MM.1S (cell line): ENCODE measurements at regions not wholly inside any gene's neighbourhood (a gene's known extent, or its start where the extent isn't known, plus 50 kb on each side); places are given as distances from the start of the nearest gene placed in this dataset.

Experiments used
- DNase-seq: peaks from one replicate; pipeline ENCODE4 v3.0.0-alpha.2; 2015
- H2AFZ ChIP-seq: fragments of 300-600 bp; sonication (generic); 2 replicates; pipeline ENCODE4 v1.6.0; 2016; ENCODE audit warnings: antibody characterized with exemption, low read length
- H3F3A ChIP-seq: fragments of 300-600 bp; sonication (generic); 2 replicates; pipeline ENCODE4 v1.6.1; 2016; ENCODE audit warnings: mild to moderate bottlenecking, antibody characterized with exemption, low read length, moderate library complexity, mixed read lengths; ENCODE audit not compliant: insufficient read depth
- H3K27ac ChIP-seq: fragments of 300-600 bp; sonication (generic); 2 replicates; pipeline ENCODE4 v1.5.1; 2016; ENCODE audit warnings: mild to moderate bottlenecking, low read length
- H3K27me3 ChIP-seq: fragments of 300-600 bp; sonication (generic); replicated peaks from 2 replicates; pipeline ENCODE4 v1.6.0; 2016; ENCODE audit warnings: low read length; ENCODE audit not compliant: insufficient read depth
- H3K36me3 ChIP-seq: fragments of 300-600 bp; sonication (generic); replicated peaks from 2 replicates; pipeline ENCODE4 v1.6.1; 2016; ENCODE audit warnings: mild to moderate bottlenecking, low read length, mixed read lengths; ENCODE audit not compliant: insufficient read depth
- H3K4me1 ChIP-seq: fragments of 300-600 bp; sonication (generic); 2 replicates; pipeline ENCODE4 v1.6.1; 2016; ENCODE audit warnings: low read length, mixed read lengths
- H3K4me2 ChIP-seq: fragments of 300-600 bp; sonication (generic); 2 replicates; pipeline ENCODE4 v1.6.0; 2016; ENCODE audit warnings: low read depth, low read length
- H3K4me3 ChIP-seq: fragments of 300-600 bp; sonication (generic); 2 replicates; pipeline ENCODE4 v1.5.1; 2016; ENCODE audit warnings: low read length, mixed read lengths
- H3K79me2 ChIP-seq: fragments of 300-600 bp; sonication (generic); 2 replicates; pipeline ENCODE4 v1.6.1; 2016; ENCODE audit warnings: mixed run types, low read length, mixed read lengths
- H3K9ac ChIP-seq: fragments of 300-600 bp; sonication (generic); 2 replicates; pipeline ENCODE4 v1.6.1; 2016; ENCODE audit warnings: low read length, mixed read lengths
- H3K9me2 ChIP-seq: fragments of 300-600 bp; sonication (generic); replicated peaks from 2 replicates; pipeline ENCODE4 v1.6.1; 2016; ENCODE audit warnings: mild to moderate bottlenecking, low read length, mixed read lengths; ENCODE audit not compliant: insufficient read depth
- H3K9me3 ChIP-seq: fragments of 300-600 bp; sonication (generic); replicated peaks from 2 replicates; pipeline ENCODE4 v1.6.1; 2016; ENCODE audit warnings: mild to moderate bottlenecking, low read length, mixed read lengths; ENCODE audit not compliant: insufficient read depth
- H4K20me1 ChIP-seq: fragments of 300-600 bp; sonication (generic); 2 replicates; pipeline ENCODE4 v1.6.1; 2016; ENCODE audit warnings: mild to moderate bottlenecking, low read length, moderate library complexity, mixed read lengths; ENCODE audit not compliant: insufficient read depth
- EZH2 ChIP-seq: fragments of 300-600 bp; sonication (generic); optimal IDR thresholded peaks from 2 replicates; pipeline ENCODE3; 2017; ENCODE audit warnings: low read depth, mild to moderate bottlenecking, antibody characterized with exemption, low read length, mixed read lengths
- EZH2phosphoT487 ChIP-seq: fragments of 300-600 bp; sonication (generic); IDR thresholded peaks from 2 replicates; pipeline ENCODE4 v1.6.1; 2018; ENCODE audit warnings: antibody characterized with exemption, low read length
- TF ChIP-seq, protein P1 (sequence below): fragments of 300-600 bp; sonication (generic); IDR thresholded peaks from 2 replicates; pipeline ENCODE4 v1.5.1; 2016; ENCODE audit warnings: antibody characterized with exemption, low read length, mixed read lengths

GRCh38 chr6:44569131-44569530, 181.6 kb downstream of the CDC5L start:
- H4K20me1 ChIP-seq, result no peaks in the 10 kb centered on the region
- H3K27me3 ChIP-seq, result no peaks in the 10 kb centered on the region
- H3K27ac ChIP-seq, result no peak overlapping the region
- no peaks in the 10 kb centered on the region for H3K9me3 ChIP-seq
- no peaks in the 10 kb centered on the region for H3K79me2 ChIP-seq
- H3K9ac ChIP-seq, result no peak overlapping the region
- TF ChIP-seq, protein P1, sequence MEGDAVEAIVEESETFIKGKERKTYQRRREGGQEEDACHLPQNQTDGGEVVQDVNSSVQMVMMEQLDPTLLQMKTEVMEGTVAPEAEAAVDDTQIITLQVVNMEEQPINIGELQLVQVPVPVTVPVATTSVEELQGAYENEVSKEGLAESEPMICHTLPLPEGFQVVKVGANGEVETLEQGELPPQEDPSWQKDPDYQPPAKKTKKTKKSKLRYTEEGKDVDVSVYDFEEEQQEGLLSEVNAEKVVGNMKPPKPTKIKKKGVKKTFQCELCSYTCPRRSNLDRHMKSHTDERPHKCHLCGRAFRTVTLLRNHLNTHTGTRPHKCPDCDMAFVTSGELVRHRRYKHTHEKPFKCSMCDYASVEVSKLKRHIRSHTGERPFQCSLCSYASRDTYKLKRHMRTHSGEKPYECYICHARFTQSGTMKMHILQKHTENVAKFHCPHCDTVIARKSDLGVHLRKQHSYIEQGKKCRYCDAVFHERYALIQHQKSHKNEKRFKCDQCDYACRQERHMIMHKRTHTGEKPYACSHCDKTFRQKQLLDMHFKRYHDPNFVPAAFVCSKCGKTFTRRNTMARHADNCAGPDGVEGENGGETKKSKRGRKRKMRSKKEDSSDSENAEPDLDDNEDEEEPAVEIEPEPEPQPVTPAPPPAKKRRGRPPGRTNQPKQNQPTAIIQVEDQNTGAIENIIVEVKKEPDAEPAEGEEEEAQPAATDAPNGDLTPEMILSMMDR, result no peak
- TF ChIP-seq EZH2phosphoT487 (no peak), EZH2 (no peak)
- H2AFZ ChIP-seq, result no peak overlapping the region
- no peaks in the 10 kb centered on the region for H3K36me3 ChIP-seq
- no peak for DNase-seq
- no peaks in the 10 kb centered on the region for H3F3A ChIP-seq
- no peak overlapping the region for H3K4me2 ChIP-seq
- H3K9me2 ChIP-seq, result no peaks in the 10 kb centered on the region
- H3K4me3 ChIP-seq, result no peak overlapping the region
- H3K4me1 ChIP-seq, result no peaks in the 10 kb centered on the region

DNA sequence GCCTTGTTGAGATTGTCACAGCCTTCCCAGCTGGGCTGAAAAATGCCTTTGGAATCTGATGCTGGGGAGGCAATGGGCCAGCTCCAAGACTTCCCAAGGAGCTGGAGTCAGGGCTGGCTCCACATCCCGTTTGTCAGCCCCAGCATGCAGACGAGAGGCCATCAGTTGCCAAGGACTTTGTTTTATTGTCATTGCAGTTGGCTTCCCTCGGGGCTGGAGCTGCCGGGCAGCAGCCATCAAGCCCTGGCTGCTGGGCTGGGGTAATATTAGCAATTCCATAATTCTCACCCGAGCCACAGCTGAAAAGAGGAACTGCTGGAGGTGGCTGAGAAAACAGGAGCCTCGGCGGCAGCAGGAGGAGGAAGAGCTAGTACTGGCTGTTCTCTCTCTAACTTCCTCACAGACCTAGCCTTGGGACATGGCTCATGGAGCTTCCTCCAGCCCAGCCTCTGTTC, 182.5 kb downstream of the CDC5L start:
- Histone ChIP-seq H3K4me1 (no peaks in the 10 kb centered on the region), H3K27me3 (no peaks in the 10 kb centered on the region), H3K36me3 (no peaks in the 10 kb centered on the region), H3K27ac (no peak overlapping the region), H3K79me2 (no peaks in the 10 kb centered on the region), H3K9me3 (no peaks in the 10 kb centered on the region), H2AFZ (no peak overlapping the region), H3F3A (no peaks in the 10 kb centered on the region), H3K4me2 (no peak overlapping the region), H4K20me1 (no peaks in the 10 kb centered on the region), H3K4me3 (no peak overlapping the region), H3K9me2 (no peaks in the 10 kb centered on the region), H3K9ac (no peak overlapping the region)
- TF ChIP-seq, protein P1, result no peak
- TF ChIP-seq EZH2 (no peak), EZH2phosphoT487 (no peak)
- DNase-seq, result no peak

- H4K20me1 ChIP-seq, result no peaks in the 10 kb centered on the region
- H3K79me2 ChIP-seq, result no peaks in the 10 kb centered on the region
- no peak overlapping the region for H3K27ac ChIP-seq
- H3K9me3 ChIP-seq, result no peaks in the 10 kb centered on the region
- no peak overlapping the region for H3K4me3 ChIP-seq
- no peaks in the 10 kb centered on the region for H3K27me3 ChIP-seq
- no peak overlapping the region for H3K9ac ChIP-seq
- DNase-seq, result no peak
- no peaks in the 10 kb centered on the region for H3K9me2 ChIP-seq
- TF ChIP-seq EZH2phosphoT487 (no peak), EZH2 (no peak)
- TF ChIP-seq, protein P1, result no peak
- no peak overlapping the region for H3K4me2 ChIP-seq
- no peaks in the 10 kb centered on the region for H3K4me1 ChIP-seq
- no peaks in the 10 kb centered on the region for H3K36me3 ChIP-seq
- H2AFZ ChIP-seq, result no peak overlapping the region
- H3F3A ChIP-seq, result no peaks in the 10 kb centered on the region
Measured at GRCh38 chr6:44571510-44571909, 184.0 kb downstream of the CDC5L start.

DNA sequence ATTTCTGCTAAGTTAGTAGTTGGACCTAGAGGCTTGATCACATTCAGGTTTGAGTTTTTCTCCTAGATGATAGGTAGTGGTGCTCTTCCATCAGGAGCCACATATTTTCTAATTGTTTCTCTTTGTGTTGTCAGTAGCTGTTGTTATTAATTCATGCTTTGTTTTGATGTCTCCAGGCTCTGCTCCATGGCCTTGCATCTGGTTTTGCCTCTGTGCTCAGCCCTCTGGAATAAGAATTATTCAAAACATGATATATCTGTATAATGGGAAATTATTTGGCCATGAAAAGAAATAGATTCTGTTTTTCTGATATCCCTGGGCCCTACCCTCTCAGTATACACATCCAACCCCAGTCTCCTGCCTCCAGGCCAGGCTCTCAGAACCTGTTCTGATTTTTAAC, 184.8 kb downstream of the CDC5L start:
- Histone ChIP-seq H3F3A (no peaks in the 10 kb centered on the region), H3K4me3 (no peak overlapping the region), H3K79me2 (no peaks in the 10 kb centered on the region), H4K20me1 (no peaks in the 10 kb centered on the region), H3K9ac (no peak overlapping the region), H3K36me3 (no peaks in the 10 kb centered on the region), H3K27ac (no peak overlapping the region), H3K4me2 (no peak overlapping the region), H3K9me3 (no peaks in the 10 kb centered on the region), H3K4me1 (no peaks in the 10 kb centered on the region), H2AFZ (no peak overlapping the region), H3K27me3 (no peaks in the 10 kb centered on the region), H3K9me2 (no peaks in the 10 kb centered on the region)
- DNase-seq, result no peak
- no peak for TF ChIP-seq EZH2
- TF ChIP-seq, protein P1, result no peak
- no peak for TF ChIP-seq EZH2phosphoT487
